Fibroblast of mammary gland (primary cell): ENCODE measurements at regions not wholly inside any gene's neighbourhood (a gene's known extent, or its start where the extent isn't known, plus 50 kb on each side); places are given as distances from the start of the nearest gene placed in this dataset.

ENCODE experiments used
- DNase-seq: peaks from one replicate; pipeline ENCODE4 v3.0.0-alpha.2; 2010; ENCODE audit warnings: low read depth
- H3K4me3 ChIP-seq: 2 replicates; pipeline ENCODE4 v1.5.1; 2011; ENCODE audit warnings: low read depth, mild to moderate bottlenecking, low read length, moderate library complexity; ENCODE audit not compliant: control insufficient read depth
- CTCF ChIP-seq: conservative IDR thresholded peaks from 2 replicates; pipeline ENCODE4 v1.5.1; 2011; ENCODE audit warnings: low read depth, low read length, inconsistent platforms; ENCODE audit not compliant: control insufficient read depth, insufficient read depth

- DNase-seq, result no peak
- peak overlapping the region; percentile 16 for H3K4me3 ChIP-seq
- TF ChIP-seq CTCF, result no peak
Observed at GRCh38 chrX:134172588-134173259, 64.3 kb upstream of the CCDC160 start.

GRCh38 chrX:134173541-134174272, 63.3 kb upstream of the CCDC160 start:
- H3K4me3 ChIP-seq, result no peak overlapping the region
- TF ChIP-seq CTCF, result no peak
- no peak for DNase-seq

GRCh38 chrX:134174273-134174660, 62.7 kb upstream of the CCDC160 start:
- TF ChIP-seq CTCF, result no peak
- no peak for DNase-seq
- no peak overlapping the region for H3K4me3 ChIP-seq

GRCh38 chrX:134174859-134175258, 62.1 kb upstream of the CCDC160 start:
- no peak for DNase-seq
- H3K4me3 ChIP-seq, result no peak overlapping the region
- TF ChIP-seq CTCF, result no peak

GRCh38 chrX:134177527-134177926, 59.5 kb upstream of the CCDC160 start:
- H3K4me3 ChIP-seq, result no peak overlapping the region
- DNase-seq, result no peak
- TF ChIP-seq CTCF, result no peak

- no peak overlapping the region for H3K4me3 ChIP-seq
- no peak for DNase-seq
- TF ChIP-seq CTCF, result no peak
Observed at GRCh38 chrX:134180601-134181274, 56.2 kb upstream of the CCDC160 start.
